GM13977 (cell line): ENCODE measurements at regions not wholly inside any gene's neighbourhood (a gene's known extent, or its start where the extent isn't known, plus 50 kb on each side); places are given as distances from the start of the nearest gene placed in this dataset.

Experiments used
- DNase-seq: peaks from one replicate; pipeline ENCODE4 v3.0.0; 2012; ENCODE audit warnings: low spot score
- CTCF ChIP-seq: IDR thresholded peaks from 2 replicates; pipeline ENCODE4 v1.5.1; 2012; ENCODE audit warnings: mild to moderate bottlenecking, control low read depth; ENCODE audit not compliant: insufficient read depth; ENCODE audit errors: extremely low read depth, missing control alignments
- in situ Hi-C: fragments of 300-500 bp; cut with MboI; formaldehyde crosslinking; loops from one replicate; pipeline ENCODE4 v1.12.0; 2022; ENCODE audit warnings: low sequenced_read_pairs, low pct_unique_long_range_greater_than_20kb, mixed read lengths, inconsistent platforms; ENCODE audit not compliant: unreplicated experiment

- no peak for TF ChIP-seq CTCF
- in situ Hi-C loops, result no loop called here
Observed at GRCh38 chr1:2861988-2862813, 60.7 kb upstream of the TTC34 start.

GRCh38 chr1:2862814-2863647 is 61.5 kb upstream of the TTC34 start:
- no peak for TF ChIP-seq CTCF

More at GRCh38 chr1:2861988-2862813, 60.7 kb upstream of the TTC34 start:
- no peak for DNase-seq

GRCh38 chr1:2863648-2863963 is 62.1 kb upstream of the TTC34 start:
- no peak for DNase-seq
- TF ChIP-seq CTCF, result no peak
- in situ Hi-C loops, result no loop called here

More at GRCh38 chr1:2862814-2863647, 61.5 kb upstream of the TTC34 start:
- DNase-seq, result no peak
- in situ Hi-C loops, result no loop called here

GRCh38 chr1:2864203-2864905 is 62.9 kb upstream of the TTC34 start:
- DNase-seq, result no peak
- TF ChIP-seq CTCF, result no peak
- in situ Hi-C loops, result no loop called here

- no peak for DNase-seq
- in situ Hi-C loops, result no loop called here
- TF ChIP-seq CTCF, result no peak
Observed at GRCh38 chr1:2865000-2865399, 63.5 kb upstream of the TTC34 start.

- no peak for TF ChIP-seq CTCF
- in situ Hi-C loops, result no loop called here
Observed at GRCh38 chr1:2865571-2866421, 64.3 kb upstream of the TTC34 start.

More at GRCh38 chr1:2865571-2866421, 64.3 kb upstream of the TTC34 start:
- DNase-seq, result no peak
